Neural cell (in vitro differentiated cells): ENCODE measurements at regions not wholly inside any gene's neighbourhood (a gene's known extent, or its start where the extent isn't known, plus 50 kb on each side); places are given as distances from the start of the nearest gene placed in this dataset.

ENCODE experiments used
- H2AFZ ChIP-seq: fragments of 200-600, 300-800 bp; sonication (generic), shearing (Covaris generic); 2 replicates; pipeline ENCODE4 v1.6.0; 2014; ENCODE audit warnings: low read depth, mild to moderate bottlenecking, antibody characterized with exemption, low read length, moderate library complexity
- H3F3A ChIP-seq: fragments of 200-600 bp; shearing (Covaris generic); 2 replicates; pipeline ENCODE4 v1.6.1; 2016; ENCODE audit warnings: mild to moderate bottlenecking, moderate library complexity, mixed read lengths, antibody characterized with exemption, low read length; ENCODE audit not compliant: insufficient read depth, poor library complexity, severe bottlenecking
- H3K27ac ChIP-seq: fragments of 200-600, 300-800 bp; sonication (generic), shearing (Covaris generic); 2 replicates; pipeline ENCODE4 v1.5.1; 2014; ENCODE audit warnings: mild to moderate bottlenecking, low read length, moderate library complexity
- H3K27me3 ChIP-seq: fragments of 300-800, 200-600 bp; sonication (generic), shearing (Covaris generic); 2 replicates; pipeline ENCODE4 v1.6.0; 2014; ENCODE audit warnings: mild to moderate bottlenecking, low read depth, low read length, moderate library complexity; ENCODE audit not compliant: insufficient read depth
- H3K36me3 ChIP-seq: fragments of 300-800, 200-600 bp; sonication (generic), shearing (Covaris generic); 2 replicates; pipeline ENCODE4 v1.5.1; 2014; ENCODE audit warnings: mild to moderate bottlenecking, antibody characterized with exemption, low read length, moderate library complexity; ENCODE audit not compliant: insufficient read depth
- H3K4me2 ChIP-seq: fragments of 300-800, 200-600 bp; sonication (generic), shearing (Covaris generic); 2 replicates; pipeline ENCODE4 v1.6.0; 2014; ENCODE audit warnings: mild to moderate bottlenecking, low read length
- H3K4me3 ChIP-seq: fragments of 300-800, 200-600 bp; sonication (generic), shearing (Covaris generic); 2 replicates; pipeline ENCODE4 v1.5.1; 2014; ENCODE audit warnings: mild to moderate bottlenecking, low read length, moderate library complexity
- H3K79me2 ChIP-seq: fragments of 200-600 bp; shearing (Covaris generic); replicated peaks from 2 replicates; pipeline ENCODE4 v1.6.0; 2014; ENCODE audit warnings: mild to moderate bottlenecking, low read length, moderate library complexity; ENCODE audit not compliant: insufficient read depth
- H3K9ac ChIP-seq: fragments of 300-800, 200-600 bp; sonication (generic), shearing (Covaris generic); 2 replicates; pipeline ENCODE4 v1.6.1; 2016; ENCODE audit warnings: mild to moderate bottlenecking, low read length, mixed read lengths
- H3K9me2 ChIP-seq: fragments of 200-600 bp; shearing (Covaris generic); 2 replicates; pipeline ENCODE4 v1.6.1; 2016; ENCODE audit warnings: mild to moderate bottlenecking, low read length, mixed read lengths; ENCODE audit not compliant: insufficient read depth
- H3K9me3 ChIP-seq: fragments of 200-600, 300-800 bp; sonication (generic), shearing (Covaris generic); 2 replicates; pipeline ENCODE4 v1.6.1; 2016; ENCODE audit warnings: mild to moderate bottlenecking, mixed run types, low read length, moderate library complexity, mixed read lengths
- H4K20me1 ChIP-seq: fragments of 200-600 bp; shearing (Covaris generic); 2 replicates; pipeline ENCODE4 v1.6.1; 2016; ENCODE audit warnings: mild to moderate bottlenecking, mixed run types; ENCODE audit not compliant: insufficient read depth
- CTCF ChIP-seq: fragments of 450-650 bp; IDR thresholded peaks from 2 replicates; pipeline ENCODE4 v1.5.1; 2014; ENCODE audit warnings: antibody characterized with exemption, mild to moderate bottlenecking, moderate library complexity; ENCODE audit not compliant: poor library complexity, severe bottlenecking
- EP300 ChIP-seq: fragments of 450-650 bp; conservative IDR thresholded peaks from 2 replicates; pipeline ENCODE4 v1.6.1; 2014; ENCODE audit warnings: antibody characterized with exemption, mild to moderate bottlenecking, moderate library complexity; ENCODE audit not compliant: poor library complexity, severe bottlenecking
- EZH2 ChIP-seq: fragments of 200-600, 300-800 bp; shearing (Covaris generic), sonication (generic); IDR thresholded peaks from 2 replicates; pipeline ENCODE4 v1.6.1; 2014; ENCODE audit warnings: antibody characterized with exemption, low read length, borderline replicate concordance, mild to moderate bottlenecking; ENCODE audit not compliant: insufficient read depth, poor library complexity, severe bottlenecking
- MXI1 ChIP-seq: fragments of 450-650 bp; conservative IDR thresholded peaks from 2 replicates; pipeline ENCODE4 v1.6.1; 2014; ENCODE audit warnings: antibody characterized with exemption, mild to moderate bottlenecking; ENCODE audit not compliant: poor library complexity, severe bottlenecking
- POLR2AphosphoS5 ChIP-seq: IDR thresholded peaks from 2 replicates; pipeline ENCODE4 v1.6.1; 2012
- RAD21 ChIP-seq: fragments of 450-650 bp; conservative IDR thresholded peaks from 2 replicates; pipeline ENCODE4 v1.6.1; 2014; ENCODE audit warnings: antibody characterized with exemption, mild to moderate bottlenecking, moderate library complexity
- REST ChIP-seq: IDR thresholded peaks from 2 replicates; pipeline ENCODE4 v1.6.1; 2012; ENCODE audit warnings: borderline replicate concordance
- SMC3 ChIP-seq: fragments of 450-650 bp; conservative IDR thresholded peaks from 2 replicates; pipeline ENCODE4 v1.6.1; 2014; ENCODE audit warnings: antibody characterized with exemption, mild to moderate bottlenecking, moderate library complexity; ENCODE audit not compliant: poor library complexity
- TAF1 ChIP-seq: IDR thresholded peaks from 2 replicates; pipeline ENCODE4 v1.6.1; 2012; ENCODE audit warnings: low read depth

- H3F3A ChIP-seq = no peaks in the 10 kb centered on the region
- H3K9ac ChIP-seq = no peak overlapping the region
- H3K27me3 ChIP-seq = no peaks in the 10 kb centered on the region
- H3K9me3 ChIP-seq = no peaks in the 10 kb centered on the region
- H3K4me3 ChIP-seq = no peak overlapping the region
- H2AFZ ChIP-seq = no peak overlapping the region
- no peak for TF ChIP-seq EZH2
- TF ChIP-seq SMC3 = no peak
- TF ChIP-seq MXI1 = no peak
- TF ChIP-seq CTCF = no peak
- no peak for TF ChIP-seq REST
- no peak for TF ChIP-seq POLR2AphosphoS5
- TF ChIP-seq RAD21 = no peak
- TF ChIP-seq TAF1 = no peak
- TF ChIP-seq EP300 = no peak
- H3K4me2 ChIP-seq = no peak overlapping the region
- H3K27ac ChIP-seq = no peak overlapping the region
- H4K20me1 ChIP-seq = no peaks in the 10 kb centered on the region
- H3K79me2 ChIP-seq = no peaks in the 10 kb centered on the region
- H3K36me3 ChIP-seq = no peaks in the 10 kb centered on the region
- H3K9me2 ChIP-seq = no peaks in the 10 kb centered on the region
Measured at GRCh38 chr2:53064154-53064553, 703.5 kb upstream of the CHAC2 start.

- H4K20me1 ChIP-seq = no peaks in the 10 kb centered on the region
- TF ChIP-seq POLR2AphosphoS5 (no peak), EZH2 (no peak), MXI1 (no peak), CTCF (no peak), REST (no peak), SMC3 (no peak), TAF1 (no peak), RAD21 (no peak), EP300 (no peak)
- H3K4me2 ChIP-seq = no peak overlapping the region
- H3K9ac ChIP-seq = no peak overlapping the region
- no peaks in the 10 kb centered on the region for H3K9me3 ChIP-seq
- H3K27me3 ChIP-seq = no peaks in the 10 kb centered on the region
- no peak overlapping the region for H3K27ac ChIP-seq
- H2AFZ ChIP-seq = no peak overlapping the region
- H3K4me3 ChIP-seq = no peak overlapping the region
- no peaks in the 10 kb centered on the region for H3K9me2 ChIP-seq
- H3K79me2 ChIP-seq = no peaks in the 10 kb centered on the region
- H3K36me3 ChIP-seq = no peaks in the 10 kb centered on the region
- H3F3A ChIP-seq = no peaks in the 10 kb centered on the region
Measured at GRCh38 chr2:53058526-53058925, 709.1 kb upstream of the CHAC2 start.
